Small intestine (tissue), 7 donors: ENCODE measurements at regions not wholly inside any gene's neighbourhood (a gene's known extent, or its start where the extent isn't known, plus 50 kb on each side); places are given as distances from the start of the nearest gene placed in this dataset.
"Not testable (repeated sequence)": the region's sequence is repeated elsewhere in the genome, so short reads cannot be mapped to it uniquely, and the experiment has no call there.

Source experiments
- DNase-seq, 2 donors: peaks; one replicate each; pipeline versions ENCODE4 v3.0.0 to v3.0.0-alpha.2; 2013
- FAIRE-seq: peaks from 2 replicates; lab custom pipeline; 2012; peaks lifted over from hg19 to GRCh38; lab: Jason Lieb, UNC
- H3K27ac ChIP-seq, 3 donors: one replicate each; pipeline ENCODE4 v1.5.1; 2013; ENCODE audit warnings: low read length in 2 of 3, mild to moderate bottlenecking in 2 of 3, control low read depth in 1 of 3, inconsistent platforms in 1 of 3, low read depth in 1 of 3, moderate library complexity in 1 of 3
- H3K27me3 ChIP-seq, 3 donors: one replicate each; pipeline ENCODE4 v1.6.1; 2013; ENCODE audit warnings: low read length in 3 of 3, inconsistent platforms in 1 of 3; ENCODE audit not compliant: control insufficient read depth in 3 of 3, insufficient read depth in 3 of 3
- H3K36me3 ChIP-seq, 3 donors: one replicate each; pipeline ENCODE4 v1.6.1; 2013; ENCODE audit warnings: low read length in 3 of 3, inconsistent platforms in 1 of 3, low read depth in 1 of 3, mild to moderate bottlenecking in 1 of 3, moderate library complexity in 1 of 3; ENCODE audit not compliant: control insufficient read depth in 3 of 3, insufficient read depth in 2 of 3
- H3K4me1 ChIP-seq, 3 donors: one replicate each; pipeline ENCODE4 v1.6.1; 2013; ENCODE audit warnings: low read length in 2 of 3, inconsistent platforms in 1 of 3, low read depth in 1 of 3, mild to moderate bottlenecking in 1 of 3, moderate library complexity in 1 of 3; ENCODE audit not compliant: control insufficient read depth in 3 of 3, insufficient read depth in 2 of 3
- H3K4me3 ChIP-seq, 3 donors: one replicate each; pipeline ENCODE4 v1.5.1; 2013; ENCODE audit warnings: low read length in 3 of 3, control low read depth in 1 of 3, inconsistent platforms in 1 of 3, low read depth in 1 of 3, mild to moderate bottlenecking in 1 of 3, moderate library complexity in 1 of 3
- H3K9me3 ChIP-seq, 2 donors: one replicate each; pipeline ENCODE4 v1.6.1; 2013; ENCODE audit warnings: low read depth in 1 of 2, low read length in 1 of 2; ENCODE audit not compliant: control insufficient read depth in 2 of 2, insufficient read depth in 1 of 2
- WGBS, 3 donors: extraction: QIAGEN DNeasy Blood & Tissue Kit; methylation state at CpG; one replicate each; pipeline ENCODE4 v1.1.7; 2013; 5-methylcytosine and 5-hydroxymethylcytosine counted together
- donor health status: healthy with polysubstance abuse.
- donor health status: control.
- donor health status: control.
- donor health status: Bipolar disorder and iron deficiency.
- donor health status: healthy.

GRCh38 chr9:1184146-1184545 lies 134.0 kb downstream of the DMRT2 start:
- no peak overlapping the region for H3K27ac ChIP-seq
- no peak for DNase-seq
- no peak overlapping the region for H3K4me3 ChIP-seq
- H3K9me3 ChIP-seq = peaks cover 0 to 8% of the 10 kb centered on the region in 2 donors
- no peaks in the 10 kb centered on the region for H3K36me3 ChIP-seq
- no peaks in the 10 kb centered on the region for H3K4me1 ChIP-seq
- no peaks in the 10 kb centered on the region for H3K27me3 ChIP-seq
- no peak for FAIRE-seq

- H3K36me3 ChIP-seq, DNase-seq, H3K27me3 ChIP-seq, H3K4me3 ChIP-seq, H3K4me1 ChIP-seq, H3K27ac ChIP-seq, FAIRE-seq: not testable (repeated sequence)
- H3K9me3 ChIP-seq = peaks cover 0 to 10% of the 10 kb centered on the region in 2 donors
- 79 to 89% (median 84%) methylated on average over 8 to 9 of the region's 9 CpGs for WGBS, 3 donors
These were observed 137.0 kb downstream of the DMRT2 start for GRCh38 chr9:1187137-1187536.

GRCh38 chr9:1195636-1196035 lies 145.5 kb downstream of the DMRT2 start:
- H3K27me3 ChIP-seq, FAIRE-seq, H3K36me3 ChIP-seq, H3K9me3 ChIP-seq, H3K4me1 ChIP-seq, DNase-seq, H3K4me3 ChIP-seq, H3K27ac ChIP-seq: not testable (repeated sequence)
- 55 to 75% (median 71%) methylated on average over 5 of the region's 5 CpGs for WGBS, 3 donors

- WGBS, 3 donors = 27 to 80% (median 60%) methylated on average over 1 of the region's 1 CpG
- FAIRE-seq (no peak), DNase-seq (no peak)
- no peaks in the 10 kb centered on the region for H3K27me3 ChIP-seq
- no peaks in the 10 kb centered on the region for H3K4me1 ChIP-seq
- H3K4me3 ChIP-seq = no peak overlapping the region
- H3K27ac ChIP-seq = no peak overlapping the region
- no peaks in the 10 kb centered on the region for H3K36me3 ChIP-seq
- H3K9me3 ChIP-seq = no peaks in the 10 kb centered on the region
These were observed 147.9 kb downstream of the DMRT2 start for GRCh38 chr9:1198085-1198484.

GRCh38 chr9:1200847-1201251 lies 150.7 kb downstream of the DMRT2 start:
- 35 to 48% (median 36%) methylated on average over 3 of the region's 3 CpGs for WGBS, 3 donors
- no peaks in the 10 kb centered on the region for H3K27me3 ChIP-seq
- H3K4me3 ChIP-seq = no peak overlapping the region
- no peaks in the 10 kb centered on the region for H3K9me3 ChIP-seq
- DNase-seq = no peak
- no peak overlapping the region for H3K27ac ChIP-seq
- H3K36me3 ChIP-seq = no peaks in the 10 kb centered on the region
- no peak for FAIRE-seq
- H3K4me1 ChIP-seq = no peaks in the 10 kb centered on the region

GRCh38 chr9:1201262-1201661 lies 151.1 kb downstream of the DMRT2 start:
- Histone ChIP-seq H3K27ac (no peak overlapping the region), H3K27me3 (no peaks in the 10 kb centered on the region), H3K4me1 (no peaks in the 10 kb centered on the region), H3K36me3 (no peaks in the 10 kb centered on the region), H3K4me3 (no peak overlapping the region), H3K9me3 (no peaks in the 10 kb centered on the region)
- FAIRE-seq = no peak
- no peak for DNase-seq
- WGBS, 3 donors = 43 to 74% (median 53%) methylated on average over 2 of the region's 2 CpGs

GRCh38 chr9:1201901-1202300 lies 151.7 kb downstream of the DMRT2 start:
- 73 to 78% (median 76%) methylated on average over 8 of the region's 8 CpGs for WGBS, 3 donors
- Histone ChIP-seq H3K27me3 (no peaks in the 10 kb centered on the region), H3K4me3 (no peak overlapping the region), H3K9me3 (no peaks in the 10 kb centered on the region), H3K4me1 (no peaks in the 10 kb centered on the region), H3K27ac (no peak overlapping the region), H3K36me3 (no peaks in the 10 kb centered on the region)
- FAIRE-seq (no peak), DNase-seq (no peak)

- H3K9me3 ChIP-seq = no peaks in the 10 kb centered on the region
- no peaks in the 10 kb centered on the region for H3K4me1 ChIP-seq
- H3K36me3 ChIP-seq = no peaks in the 10 kb centered on the region
- H3K27ac ChIP-seq = no peak overlapping the region
- no peak overlapping the region for H3K4me3 ChIP-seq
- WGBS, 3 donors = 64 to 82% (median 79%) methylated on average over 3 of the region's 3 CpGs
- no peaks in the 10 kb centered on the region for H3K27me3 ChIP-seq
- no peak for DNase-seq
- no peak for FAIRE-seq
These were observed 152.5 kb downstream of the DMRT2 start for GRCh38 chr9:1202512-1203280.

GRCh38 chr9:1207686-1208085 lies 157.5 kb downstream of the DMRT2 start:
- Histone ChIP-seq H3K4me3 (no peak overlapping the region), H3K27me3 (no peaks in the 10 kb centered on the region), H3K9me3 (no peaks in the 10 kb centered on the region), H3K4me1 (no peaks in the 10 kb centered on the region), H3K27ac (no peak overlapping the region), H3K36me3 (no peaks in the 10 kb centered on the region)
- FAIRE-seq = no peak
- DNase-seq = no peak
- 83 to 90% (median 83%) methylated on average over 3 of the region's 3 CpGs for WGBS, 3 donors
